PC-3 (cell line): ENCODE measurements at regions not wholly inside any gene's neighbourhood (a gene's known extent, or its start where the extent isn't known, plus 50 kb on each side); places are given as distances from the start of the nearest gene placed in this dataset.

Source experiments
- EZH2 ChIP-seq: fragments of 300-600 bp; sonication (generic); IDR thresholded peaks from one replicate; pipeline ENCODE4 v1.6.1; 2017; ENCODE audit warnings: antibody characterized with exemption, mild to moderate bottlenecking, low read length; ENCODE audit not compliant: unreplicated experiment
- TF ChIP-seq, protein P1 (sequence below): fragments of 300-600 bp; sonication (generic); conservative IDR thresholded peaks from 2 replicates; pipeline ENCODE4 v1.5.1; 2017; ENCODE audit warnings: antibody characterized with exemption, low read depth, mild to moderate bottlenecking, low read length

DNA sequence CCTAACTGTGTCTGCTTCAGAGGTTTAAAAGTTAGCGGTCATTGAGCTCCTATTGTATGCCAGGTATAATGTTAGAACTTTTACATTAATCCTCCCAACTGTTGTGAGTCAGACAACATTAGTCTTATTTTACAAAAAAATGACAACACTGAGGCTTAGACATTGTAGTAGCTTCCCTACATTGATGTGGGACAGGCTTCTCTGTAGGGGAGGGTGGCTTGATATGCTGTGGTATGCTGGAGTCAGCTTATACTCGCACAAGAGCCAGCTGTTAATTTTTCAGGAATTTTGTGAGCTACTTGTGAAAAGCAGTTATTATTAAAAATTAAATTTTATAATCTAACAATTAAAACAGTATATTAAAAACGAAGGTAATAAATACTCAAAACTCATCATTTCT is 64.8 kb upstream of the NAV2 start:
- TF ChIP-seq, protein P1, sequence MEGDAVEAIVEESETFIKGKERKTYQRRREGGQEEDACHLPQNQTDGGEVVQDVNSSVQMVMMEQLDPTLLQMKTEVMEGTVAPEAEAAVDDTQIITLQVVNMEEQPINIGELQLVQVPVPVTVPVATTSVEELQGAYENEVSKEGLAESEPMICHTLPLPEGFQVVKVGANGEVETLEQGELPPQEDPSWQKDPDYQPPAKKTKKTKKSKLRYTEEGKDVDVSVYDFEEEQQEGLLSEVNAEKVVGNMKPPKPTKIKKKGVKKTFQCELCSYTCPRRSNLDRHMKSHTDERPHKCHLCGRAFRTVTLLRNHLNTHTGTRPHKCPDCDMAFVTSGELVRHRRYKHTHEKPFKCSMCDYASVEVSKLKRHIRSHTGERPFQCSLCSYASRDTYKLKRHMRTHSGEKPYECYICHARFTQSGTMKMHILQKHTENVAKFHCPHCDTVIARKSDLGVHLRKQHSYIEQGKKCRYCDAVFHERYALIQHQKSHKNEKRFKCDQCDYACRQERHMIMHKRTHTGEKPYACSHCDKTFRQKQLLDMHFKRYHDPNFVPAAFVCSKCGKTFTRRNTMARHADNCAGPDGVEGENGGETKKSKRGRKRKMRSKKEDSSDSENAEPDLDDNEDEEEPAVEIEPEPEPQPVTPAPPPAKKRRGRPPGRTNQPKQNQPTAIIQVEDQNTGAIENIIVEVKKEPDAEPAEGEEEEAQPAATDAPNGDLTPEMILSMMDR = no peak
- TF ChIP-seq EZH2 = no peak
